ENCODE measurements at regions not wholly inside any gene's neighbourhood (a gene's known extent, or its start where the extent isn't known, plus 50 kb on each side); places are given as distances from the start of the nearest gene placed in this dataset.
"Not testable (repeated sequence)": the region's sequence is repeated elsewhere in the genome, so short reads cannot be mapped to it uniquely, and the experiment has no call there.

DNA sequence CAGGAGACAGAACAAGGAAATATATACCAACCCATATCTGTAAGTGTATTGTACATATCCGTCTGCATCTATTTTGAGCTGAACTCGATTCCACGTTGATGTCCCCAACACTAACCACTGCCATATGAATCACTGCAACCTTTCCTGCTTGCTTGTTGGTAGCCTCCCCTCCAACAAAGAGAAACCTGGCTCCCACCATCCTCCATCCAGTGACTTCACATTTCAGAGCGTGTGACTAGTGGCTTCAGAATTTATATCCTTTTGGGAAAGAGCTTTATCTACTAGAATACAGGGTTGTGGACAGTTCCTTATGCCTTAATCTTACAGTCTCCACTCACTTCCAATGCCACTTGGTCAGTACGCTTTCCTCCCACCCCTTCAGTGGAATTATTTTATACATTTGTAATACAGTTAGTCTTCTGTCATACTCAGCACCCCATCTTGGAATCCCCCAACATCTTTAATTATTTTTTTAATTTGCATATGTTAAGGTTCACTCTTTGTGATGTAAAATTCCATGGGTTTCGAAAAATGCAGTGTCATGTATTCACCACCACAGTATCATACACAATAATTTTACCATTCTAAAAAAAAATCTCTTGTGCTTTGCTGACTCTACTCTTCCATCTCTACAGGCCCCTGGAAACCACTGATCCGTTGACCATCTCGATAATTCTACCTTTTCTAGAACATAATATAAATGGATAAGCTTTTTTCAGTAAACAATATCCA, 264.7 kb downstream of the BCL2L11 start:
- DNase-seq (ENCODE audit: low read depth in 2 of 3, low spot score in 2 of 3), result not testable (repeated sequence)

DNA sequence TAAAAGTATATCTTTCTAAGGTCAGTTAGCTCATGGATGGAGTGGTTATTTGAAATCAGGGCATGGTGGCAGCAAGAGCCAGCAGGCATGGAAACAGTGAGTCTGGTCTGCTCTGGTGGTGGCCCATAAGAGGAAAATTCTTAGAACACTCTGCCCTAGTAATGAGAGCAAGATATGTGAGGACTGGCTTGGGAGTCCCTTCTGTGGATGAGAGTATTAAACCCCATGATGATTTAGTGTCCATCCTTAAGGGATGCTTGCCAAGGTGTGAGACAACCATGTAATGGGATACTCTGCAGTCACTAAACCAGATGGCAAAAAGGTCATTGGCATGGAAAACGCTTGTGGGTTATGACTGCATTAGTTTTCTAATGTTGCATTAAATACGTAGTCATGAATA, 269.9 kb downstream of the BCL2L11 start:
- DNase-seq (ENCODE audit: low read depth in 2 of 3, low spot score in 2 of 3), result not testable (repeated sequence)

- not testable (repeated sequence) for DNase-seq (ENCODE audit: low read depth in 2 of 3, low spot score in 2 of 3)
Observed at GRCh38 chr2:111395350-111396128, 274.8 kb downstream of the BCL2L11 start.

GRCh38 chr2:111400598-111401253, 280.0 kb downstream of the BCL2L11 start:
- not testable (repeated sequence) for DNase-seq (ENCODE audit: low read depth in 2 of 3, low spot score in 2 of 3)

GRCh38 chr2:111401270-111402140, 280.8 kb downstream of the BCL2L11 start:
- DNase-seq (ENCODE audit: low read depth in 2 of 3, low spot score in 2 of 3), result not testable (repeated sequence)

DNA sequence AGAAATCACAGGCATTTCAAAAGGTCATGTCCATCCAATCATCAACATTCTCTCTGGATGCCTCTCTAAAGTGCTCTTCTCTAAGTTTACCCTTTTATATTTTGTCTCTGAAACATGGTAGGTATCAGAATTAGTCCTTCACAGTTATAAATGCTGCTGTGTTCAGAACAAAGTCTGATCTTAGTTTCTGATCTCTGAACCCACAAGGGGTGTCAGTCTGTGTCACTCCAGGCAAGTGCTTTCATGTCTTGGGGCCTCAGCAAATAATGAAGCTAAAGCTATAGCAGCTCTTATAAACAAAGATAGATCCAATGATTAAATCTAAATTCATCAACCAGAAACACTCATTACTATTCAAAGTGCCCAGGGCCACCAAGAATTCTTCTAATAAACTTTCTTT, 281.7 kb downstream of the BCL2L11 start:
- not testable (repeated sequence) for DNase-seq (ENCODE audit: low read depth in 2 of 3, low spot score in 2 of 3)

GRCh38 chr2:111403287-111403686, 282.6 kb downstream of the BCL2L11 start:
- DNase-seq (ENCODE audit: low read depth in 2 of 3, low spot score in 2 of 3), result not testable (repeated sequence)

DNA sequence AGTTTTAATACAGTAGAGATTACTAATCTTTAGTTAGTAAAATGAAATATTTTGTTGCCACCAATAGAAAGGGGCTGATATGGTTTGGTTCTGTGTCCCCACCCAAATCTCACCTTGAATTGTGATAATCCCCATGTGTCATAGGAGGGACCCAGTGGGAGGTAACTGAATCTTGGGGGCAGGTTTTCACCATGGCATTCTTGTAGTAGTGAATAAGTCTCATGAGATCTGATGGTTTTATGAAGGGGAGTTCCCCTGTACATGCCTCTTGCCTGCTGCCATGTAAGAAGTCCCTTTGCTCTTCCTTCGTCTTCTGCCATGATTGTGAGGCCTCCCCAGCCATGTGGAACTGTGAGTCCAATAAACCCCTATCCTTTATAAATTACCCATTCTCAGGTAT, 285.9 kb downstream of the BCL2L11 start:
- not testable (repeated sequence) for DNase-seq (ENCODE audit: low read depth in 2 of 3, low spot score in 2 of 3)

- not testable (repeated sequence) for DNase-seq (ENCODE audit: low read depth in 2 of 3, low spot score in 2 of 3)
Observed at GRCh38 chr2:111407632-111408194, 287.0 kb downstream of the BCL2L11 start.

- not testable (repeated sequence) for DNase-seq (ENCODE audit: low read depth in 2 of 3, low spot score in 2 of 3)
Observed at GRCh38 chr2:111410868-111411406, 290.2 kb downstream of the BCL2L11 start.

DNA sequence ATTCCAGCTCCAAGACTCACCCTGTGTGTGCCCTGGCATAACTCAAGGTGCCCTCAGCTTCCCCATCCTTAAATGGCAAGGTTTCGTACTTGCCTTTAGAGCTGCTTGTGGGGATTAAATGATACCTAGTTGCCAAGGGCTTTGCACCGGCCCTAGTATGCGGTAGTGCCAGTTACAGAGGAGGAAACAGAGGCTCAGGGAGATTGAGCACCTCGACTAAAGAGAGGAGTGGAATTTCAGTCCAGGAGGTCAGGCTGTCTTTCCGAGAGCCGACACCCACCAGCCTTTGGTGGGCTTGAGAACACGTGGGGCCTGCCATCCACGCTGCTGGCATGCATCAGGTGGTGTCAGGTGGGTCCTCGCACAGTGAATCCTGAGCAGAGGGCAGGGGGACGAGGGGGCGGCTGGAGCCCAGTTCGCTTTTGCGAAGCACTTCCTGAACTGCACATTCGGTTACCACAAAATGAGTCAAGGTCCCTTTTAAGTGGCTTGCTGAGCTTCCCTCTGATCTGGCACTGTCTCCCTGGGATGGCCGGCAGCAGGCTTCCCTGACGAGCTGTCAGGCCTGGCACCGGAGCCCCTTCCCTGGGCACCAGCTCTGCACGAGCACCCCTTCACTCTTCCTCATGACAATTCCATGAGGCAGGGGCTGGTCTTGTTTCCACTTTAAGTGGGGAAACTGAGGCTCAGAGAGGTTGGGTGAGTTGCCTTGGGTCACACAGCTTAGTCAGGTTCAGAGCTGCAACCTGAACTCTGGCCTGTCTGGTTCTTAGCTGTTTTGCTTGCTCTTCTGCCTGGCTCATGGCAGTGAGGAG, 291.4 kb downstream of the BCL2L11 start:
- not testable (repeated sequence) for DNase-seq (ENCODE audit: low read depth in 2 of 3, low spot score in 2 of 3)

DNA sequence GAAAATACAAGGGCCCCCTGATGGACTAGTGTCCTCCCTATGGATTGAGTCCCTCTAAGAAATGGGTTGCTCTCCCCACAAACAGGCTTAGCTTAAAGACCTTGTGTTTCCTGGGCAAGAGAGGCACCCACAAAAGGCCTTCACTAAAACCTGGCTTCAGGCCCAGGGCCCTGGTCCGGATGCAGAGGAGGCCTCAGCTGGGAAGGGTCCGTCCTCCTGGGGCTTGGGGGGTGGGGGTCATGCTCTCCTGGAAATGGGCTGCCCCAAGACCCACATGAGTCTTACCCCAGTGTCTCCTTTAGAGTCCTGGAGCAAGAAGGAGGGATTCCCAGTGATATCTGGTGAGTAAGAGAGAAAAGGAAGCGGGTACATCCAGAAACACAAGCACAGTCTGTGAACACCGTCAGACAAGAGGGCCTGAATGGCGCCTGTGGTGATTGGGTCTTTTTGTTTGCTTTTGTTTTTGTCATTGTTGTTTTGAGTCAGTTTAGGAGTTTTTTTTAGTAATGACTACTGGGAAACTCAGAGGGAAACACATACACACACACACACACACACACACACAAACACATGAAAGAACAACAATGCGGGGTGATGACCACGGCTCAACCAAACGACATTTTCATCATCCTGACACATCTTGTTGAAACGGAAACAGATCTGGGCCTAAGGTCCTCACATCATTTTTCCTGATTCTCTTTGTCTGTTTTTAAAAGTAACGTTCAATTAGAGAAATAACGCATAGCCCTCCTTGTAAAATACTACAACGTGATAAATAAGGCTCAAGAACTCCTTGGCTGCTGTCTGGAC, 292.3 kb downstream of the BCL2L11 start:
- DNase-seq (ENCODE audit: low read depth in 2 of 3, low spot score in 2 of 3), result not testable (repeated sequence)

DNA sequence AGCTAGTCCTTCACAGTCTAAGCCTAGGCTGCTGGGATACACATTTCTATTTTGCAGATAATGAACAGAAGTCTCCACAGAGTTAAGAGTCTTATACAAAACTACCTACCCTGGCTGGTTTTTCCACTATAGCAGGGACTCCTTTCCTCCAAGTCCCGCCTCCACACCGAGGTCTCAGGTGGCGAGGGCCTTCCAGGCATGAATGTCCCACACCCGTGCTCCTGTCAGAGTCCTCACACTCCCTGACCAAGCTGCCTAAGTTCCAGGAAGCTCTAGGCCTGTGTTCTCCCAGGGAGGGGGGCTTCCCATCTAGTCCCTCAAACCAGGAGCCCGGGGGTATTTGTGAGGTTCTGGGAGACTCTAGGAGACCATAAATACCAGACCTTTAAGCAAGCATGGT, 293.2 kb downstream of the BCL2L11 start:
- DNase-seq (ENCODE audit: low read depth in 2 of 3, low spot score in 2 of 3), result not testable (repeated sequence)

DNA sequence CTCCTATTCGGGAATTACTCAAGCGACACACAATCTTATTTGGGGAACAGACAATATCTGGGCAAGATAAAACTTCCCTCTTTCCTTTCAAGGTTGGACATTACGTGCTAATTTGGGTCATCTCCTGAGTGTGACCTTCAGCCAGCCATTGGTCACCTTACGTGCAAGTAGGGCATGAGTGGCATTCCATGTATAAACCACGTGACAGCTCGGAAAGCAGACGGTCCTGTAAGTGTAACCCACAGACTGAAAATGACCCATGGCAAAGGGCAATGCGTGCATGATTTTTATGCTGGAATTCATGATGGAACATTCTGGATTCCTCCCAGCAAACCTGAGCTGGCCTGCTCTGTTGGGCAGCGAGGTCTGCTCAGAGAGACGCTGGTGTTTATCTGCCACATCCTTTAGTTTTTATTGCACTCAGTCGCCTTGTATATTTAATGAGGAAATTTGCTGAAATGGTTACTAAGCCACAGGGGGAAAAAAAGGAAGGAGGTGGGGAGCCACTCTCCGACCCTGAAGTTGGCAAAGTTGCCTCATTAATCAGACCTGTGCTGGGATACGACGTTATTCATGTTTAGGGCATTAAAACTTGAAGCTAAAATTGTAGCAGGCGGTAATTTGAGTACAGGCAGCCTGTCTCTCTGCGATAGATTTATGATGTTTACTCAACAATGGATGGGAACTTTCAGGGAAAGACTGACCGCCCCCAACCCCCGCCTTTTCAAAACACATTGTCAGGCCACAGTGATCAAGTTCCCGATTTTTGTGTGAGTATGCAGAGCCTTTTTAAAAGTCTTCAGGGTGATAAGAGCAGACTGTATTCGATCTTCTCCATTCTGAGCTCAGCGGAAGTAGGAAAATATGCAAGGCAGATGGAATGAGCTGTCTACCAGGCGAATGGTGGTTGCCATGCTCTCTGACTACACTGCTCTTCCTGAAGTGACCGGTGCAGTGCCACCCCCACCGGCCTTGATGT, 295.3 kb downstream of the BCL2L11 start:
- DNase-seq (ENCODE audit: low read depth in 2 of 3, low spot score in 2 of 3), result not testable (repeated sequence)

- peak in 1 of 3 donors; percentile 10 for DNase-seq (ENCODE audit: low read depth in 2 of 3, low spot score in 2 of 3)
Observed at GRCh38 chr2:111417026-111417425, 296.3 kb downstream of the BCL2L11 start.

DNA sequence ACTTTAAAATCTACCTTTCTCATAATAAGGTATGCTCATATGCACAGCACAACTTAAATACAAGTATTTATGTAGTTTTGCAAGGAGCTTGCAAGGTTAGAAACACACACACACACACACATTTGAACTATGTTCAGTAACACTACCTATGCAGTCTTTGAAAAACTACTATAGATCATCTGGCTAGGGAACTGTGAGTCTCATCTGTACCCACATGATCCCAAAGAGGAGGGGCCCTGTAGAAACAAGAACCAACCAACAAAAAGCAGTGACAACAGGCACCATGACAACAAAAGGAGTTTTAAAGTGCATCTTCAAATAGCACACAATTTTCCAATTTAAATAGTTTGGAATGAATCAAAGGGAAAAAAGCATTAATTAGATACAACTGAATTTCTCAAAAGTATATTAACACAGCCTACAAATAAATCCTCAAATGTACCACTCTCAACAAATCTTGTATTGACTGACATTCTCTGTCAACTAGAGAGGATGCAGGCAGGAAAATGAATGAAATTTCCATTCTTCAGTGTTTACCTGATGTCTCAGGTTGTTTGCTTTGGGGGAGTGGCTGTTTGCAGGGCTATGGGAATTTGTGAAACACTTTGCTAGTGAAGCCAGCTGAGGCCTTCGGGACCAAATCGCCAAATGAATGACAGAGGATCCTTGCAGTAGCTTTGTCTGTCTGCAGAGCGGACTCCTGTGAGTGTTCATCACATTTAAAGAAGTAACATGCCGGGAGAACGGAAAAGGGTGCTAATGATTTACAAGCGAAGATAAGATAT, 297.6 kb downstream of the BCL2L11 start:
- DNase-seq (ENCODE audit: low read depth in 2 of 3, low spot score in 2 of 3), result peak in 1 of 3 donors; percentile 20

Measured in hematopoietic multipotent progenitor cell (in vitro differentiated cells).